ENCODE measurements at regions not wholly inside any gene's neighbourhood (a gene's known extent, or its start where the extent isn't known, plus 50 kb on each side); places are given as distances from the start of the nearest gene placed in this dataset.

- peaks cover 0 to 14% of the 10 kb centered on the region in 2 experiments for H3K27me3 ChIP-seq (ENCODE audit: control insufficient read depth in 1 of 2, insufficient read depth in 2 of 2, low read length in 2 of 2)
- no peak for DNase-seq
- Mint-ChIP-seq H3K27me3 (peaks cover 32% of the 10 kb centered on the region), H3K9me3 (no peaks in the 10 kb centered on the region), H3K36me3 (ENCODE audit: low read depth) (no peaks in the 10 kb centered on the region), H3K4me1 (ENCODE audit: low read depth) (peaks cover 6% of the 10 kb centered on the region), H3K27ac (no peak overlapping the region), H3K4me3 (no peak overlapping the region)
- intact Hi-C loops (cut with DNase I, micrococcal nuclease), result no loop called here
- no peaks in the 10 kb centered on the region for H3K9me3 ChIP-seq (ENCODE audit: control insufficient read depth in 1 of 2, insufficient read depth in 1 of 2, low read length in 2 of 2)
- ChIA-PET CTCF (interaction anchor here (0.9 kb wide), 1 partner anchor 9 kb away, joined by 3 read pairs; no protein-coding TSS in a partner anchor), POLR2A (no interaction called here)
- H3K36me3 ChIP-seq (ENCODE audit: insufficient read depth, low read length), result no peaks in the 10 kb centered on the region
- TF ChIP-seq, protein P1, sequence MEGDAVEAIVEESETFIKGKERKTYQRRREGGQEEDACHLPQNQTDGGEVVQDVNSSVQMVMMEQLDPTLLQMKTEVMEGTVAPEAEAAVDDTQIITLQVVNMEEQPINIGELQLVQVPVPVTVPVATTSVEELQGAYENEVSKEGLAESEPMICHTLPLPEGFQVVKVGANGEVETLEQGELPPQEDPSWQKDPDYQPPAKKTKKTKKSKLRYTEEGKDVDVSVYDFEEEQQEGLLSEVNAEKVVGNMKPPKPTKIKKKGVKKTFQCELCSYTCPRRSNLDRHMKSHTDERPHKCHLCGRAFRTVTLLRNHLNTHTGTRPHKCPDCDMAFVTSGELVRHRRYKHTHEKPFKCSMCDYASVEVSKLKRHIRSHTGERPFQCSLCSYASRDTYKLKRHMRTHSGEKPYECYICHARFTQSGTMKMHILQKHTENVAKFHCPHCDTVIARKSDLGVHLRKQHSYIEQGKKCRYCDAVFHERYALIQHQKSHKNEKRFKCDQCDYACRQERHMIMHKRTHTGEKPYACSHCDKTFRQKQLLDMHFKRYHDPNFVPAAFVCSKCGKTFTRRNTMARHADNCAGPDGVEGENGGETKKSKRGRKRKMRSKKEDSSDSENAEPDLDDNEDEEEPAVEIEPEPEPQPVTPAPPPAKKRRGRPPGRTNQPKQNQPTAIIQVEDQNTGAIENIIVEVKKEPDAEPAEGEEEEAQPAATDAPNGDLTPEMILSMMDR (IDR thresholded peaks at IDR 0.05), result no peak
- no peak for ATAC-seq (ENCODE audit: poor library complexity)
- H3K4me3 ChIP-seq (ENCODE audit: low read length), result no peak overlapping the region
- no peak overlapping the region for H3K27ac ChIP-seq (ENCODE audit: low read depth in 1 of 2, low read length in 2 of 2)
- H3K4me1 ChIP-seq (ENCODE audit: insufficient read depth, low read length), result peaks cover 8% of the 10 kb centered on the region
These were observed 120.2 kb downstream of the CYP26A1 start for GRCh38 chr10:93193906-93194305.

- DNase-seq (peak in 2 of 14 experiments; percentile 17 to 23), ATAC-seq (ENCODE audit: poor library complexity) (no peak)
- no peak overlapping the region for H3K27ac ChIP-seq (ENCODE audit: low read depth in 1 of 2, low read length in 2 of 2)
- H3K27me3 Mint-ChIP-seq, result peaks cover 22% of the 10 kb centered on the region
- H3K9me3 ChIP-seq (ENCODE audit: control insufficient read depth in 1 of 2, insufficient read depth in 1 of 2, low read length in 2 of 2), result no peaks in the 10 kb centered on the region
- intact Hi-C loops (cut with DNase I, micrococcal nuclease), result no loop called here
- CTCF ChIA-PET, result interaction anchor here (0.7 kb wide), 1 partner anchor 36 kb away, joined by 3 read pairs; no protein-coding TSS in a partner anchor
- no peaks in the 10 kb centered on the region for H3K36me3 Mint-ChIP-seq (ENCODE audit: low read depth)
- no peak overlapping the region for H3K27ac Mint-ChIP-seq
- no peaks in the 10 kb centered on the region for H3K36me3 ChIP-seq (ENCODE audit: insufficient read depth, low read length)
- H3K4me3 Mint-ChIP-seq, result peak overlapping the region; percentile 49
- H3K4me1 Mint-ChIP-seq (ENCODE audit: low read depth), result peaks cover 10% of the 10 kb centered on the region
- no peaks in the 10 kb centered on the region for H3K9me3 Mint-ChIP-seq
- peaks cover 0 to 9% of the 10 kb centered on the region in 2 experiments for H3K27me3 ChIP-seq (ENCODE audit: control insufficient read depth in 1 of 2, insufficient read depth in 2 of 2, low read length in 2 of 2)
- no peak overlapping the region for H3K4me3 ChIP-seq (ENCODE audit: low read length)
- POLR2A ChIA-PET, result interaction anchor here (0.7 kb wide), 1 partner anchor 49 kb away, joined by 3 read pairs; no protein-coding TSS in a partner anchor
- peaks cover 13% of the 10 kb centered on the region for H3K4me1 ChIP-seq (ENCODE audit: insufficient read depth, low read length)
- TF ChIP-seq, protein P1 (IDR thresholded peaks at IDR 0.05), result no peak
These were observed 124.9 kb downstream of the CYP26A1 start for GRCh38 chr10:93198401-93199131.

- H3K9me3 Mint-ChIP-seq, result no peaks in the 10 kb centered on the region
- Histone ChIP-seq H3K27me3 (ENCODE audit: control insufficient read depth in 1 of 2, insufficient read depth in 2 of 2, low read length in 2 of 2) (peaks cover 0 to 5% of the 10 kb centered on the region in 2 experiments), H3K36me3 (ENCODE audit: insufficient read depth, low read length) (no peaks in the 10 kb centered on the region), H3K27ac (ENCODE audit: low read depth in 1 of 2, low read length in 2 of 2) (no peak overlapping the region), H3K4me1 (ENCODE audit: insufficient read depth, low read length) (peaks cover 13% of the 10 kb centered on the region), H3K9me3 (ENCODE audit: control insufficient read depth in 1 of 2, insufficient read depth in 1 of 2, low read length in 2 of 2) (no peaks in the 10 kb centered on the region), H3K4me3 (ENCODE audit: low read length) (no peak overlapping the region)
- intact Hi-C loops (cut with DNase I, micrococcal nuclease), result no loop called here
- DNase-seq (peak in 2 of 14 experiments; percentile 24 to 28), ATAC-seq (ENCODE audit: poor library complexity) (no peak)
- H3K36me3 Mint-ChIP-seq (ENCODE audit: low read depth), result no peaks in the 10 kb centered on the region
- ChIA-PET CTCF (interaction anchor here (0.7 kb wide), 1 partner anchor 35 kb away, joined by 3 read pairs; no protein-coding TSS in a partner anchor), POLR2A (interaction anchor here (0.7 kb wide), 1 partner anchor 50 kb away, joined by 3 read pairs; no protein-coding TSS in a partner anchor)
- H3K27me3 Mint-ChIP-seq, result peaks cover 17% of the 10 kb centered on the region
- H3K4me3 Mint-ChIP-seq, result no peak overlapping the region
- no peak overlapping the region for H3K27ac Mint-ChIP-seq
- TF ChIP-seq, protein P1 (IDR thresholded peaks at IDR 0.05), result no peak
- peaks cover 10% of the 10 kb centered on the region for H3K4me1 Mint-ChIP-seq (ENCODE audit: low read depth)
These were observed 125.6 kb downstream of the CYP26A1 start for GRCh38 chr10:93199191-93199751.
